GM18861 (cell line): ENCODE measurements at regions not wholly inside any gene's neighbourhood (a gene's known extent, or its start where the extent isn't known, plus 50 kb on each side); places are given as distances from the start of the nearest gene placed in this dataset.
"Not testable (repeated sequence)": the region's sequence is repeated elsewhere in the genome, so short reads cannot be mapped to it uniquely, and the experiment has no call there.

Experiments used
- ATAC-seq: cut with Tn5 transposase; IDR thresholded peaks from one replicate; pipeline ENCODE4 v1.9.1; 2021; ENCODE audit not compliant: unreplicated experiment

GRCh38 chr12:84502907-84503787 is 409.5 kb downstream of the SLC6A15 start:
- ATAC-seq = peak; percentile 83

DNA sequence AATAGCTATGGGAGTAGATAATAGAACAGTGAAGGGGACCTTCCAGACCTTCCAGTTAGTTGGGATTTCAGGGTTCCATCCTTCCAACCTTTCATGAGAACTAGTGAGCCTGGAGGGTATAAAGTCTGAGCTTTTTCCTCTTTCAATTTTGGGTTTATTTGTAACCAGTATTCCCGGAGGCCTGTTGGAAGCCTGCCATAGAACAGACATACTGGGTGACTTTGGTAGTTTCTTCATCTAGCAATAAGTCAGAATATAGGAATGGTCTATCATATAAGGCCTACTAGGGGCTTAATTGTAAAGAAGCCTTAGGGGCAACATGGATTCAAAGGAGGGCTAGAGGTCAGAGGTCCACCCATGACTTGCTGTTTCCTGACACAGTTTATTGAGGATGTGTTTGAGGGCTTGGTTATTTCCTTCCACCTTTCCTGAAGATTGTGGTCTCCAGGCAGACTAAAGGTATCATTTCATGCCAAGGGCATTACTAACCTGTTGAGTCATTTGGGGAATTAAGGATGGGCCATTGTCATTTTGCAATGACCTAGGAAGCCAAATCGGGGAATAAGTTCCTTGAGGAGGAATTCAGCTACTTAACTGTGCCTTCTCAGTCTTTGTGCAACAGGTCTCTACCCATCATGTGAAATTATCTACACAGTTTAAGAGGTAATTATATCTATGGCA is 410.3 kb downstream of the SLC6A15 start:
- no peak for ATAC-seq

DNA sequence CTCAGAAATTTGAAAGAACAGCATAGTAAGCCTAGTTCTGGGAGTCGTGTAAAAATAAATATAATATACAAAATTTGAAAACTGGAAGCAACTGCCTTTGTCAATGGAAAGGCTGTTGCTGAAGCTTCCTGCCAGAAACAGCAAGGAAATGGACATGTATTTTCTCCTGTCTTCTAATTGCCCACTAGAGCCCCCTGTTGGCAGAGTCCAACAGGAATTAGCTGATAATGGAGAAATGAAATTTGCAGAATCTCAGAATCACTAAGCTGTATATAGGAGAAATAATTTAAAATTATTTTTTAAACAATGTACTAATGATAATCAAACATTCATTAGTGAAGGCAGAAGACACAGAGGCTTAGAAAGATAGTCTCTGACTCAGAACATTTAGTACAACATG is 414.8 kb downstream of the SLC6A15 start:
- ATAC-seq = no peak

- no peak for ATAC-seq
Observed at GRCh38 chr12:84495711-84496110, 416.9 kb downstream of the SLC6A15 start.

- ATAC-seq = no peak
Observed at GRCh38 chr12:84492351-84492883, 420.2 kb downstream of the SLC6A15 start.

DNA sequence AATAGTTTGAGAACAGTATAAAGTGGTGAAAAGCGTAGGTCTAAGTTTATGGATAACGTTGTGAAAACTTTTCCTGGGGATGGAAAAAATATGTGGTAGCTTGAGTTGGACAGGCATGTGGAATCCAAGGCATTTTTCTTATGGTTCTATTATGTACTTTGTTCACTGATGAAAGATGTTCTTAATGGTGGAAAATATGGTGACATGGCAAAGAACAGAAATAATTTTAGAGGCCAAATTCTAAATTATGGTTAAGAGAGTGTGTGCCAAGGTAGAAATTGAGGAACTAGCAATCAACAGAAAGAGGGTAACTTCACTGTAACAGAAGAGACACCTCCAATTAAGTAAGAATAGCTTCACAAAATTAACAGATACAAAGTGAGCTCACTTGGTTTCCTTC is 427.8 kb downstream of the SLC6A15 start:
- ATAC-seq = no peak

- ATAC-seq = peak; percentile 70
Observed at GRCh38 chr12:84480803-84481202, 431.8 kb downstream of the SLC6A15 start.

DNA sequence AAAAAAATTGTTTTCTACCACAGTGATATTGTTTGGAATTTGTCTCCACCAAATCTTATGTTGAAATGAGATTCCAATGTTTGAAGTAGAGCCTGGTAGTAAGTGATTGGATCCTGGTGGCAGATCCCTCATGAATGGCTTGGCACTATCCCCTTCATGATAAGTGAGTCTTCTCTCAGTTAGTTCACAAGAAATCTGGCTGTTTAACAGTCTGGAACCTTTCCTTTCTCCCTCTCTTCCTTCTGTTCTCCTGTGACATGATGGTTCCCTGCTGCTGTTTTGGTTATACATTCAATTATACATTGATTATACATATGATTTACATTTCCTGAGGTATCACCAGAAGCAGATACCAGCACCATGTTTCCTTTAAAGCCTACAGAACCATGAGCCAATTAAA is 442.2 kb downstream of the SLC6A15 start:
- ATAC-seq = no peak

DNA sequence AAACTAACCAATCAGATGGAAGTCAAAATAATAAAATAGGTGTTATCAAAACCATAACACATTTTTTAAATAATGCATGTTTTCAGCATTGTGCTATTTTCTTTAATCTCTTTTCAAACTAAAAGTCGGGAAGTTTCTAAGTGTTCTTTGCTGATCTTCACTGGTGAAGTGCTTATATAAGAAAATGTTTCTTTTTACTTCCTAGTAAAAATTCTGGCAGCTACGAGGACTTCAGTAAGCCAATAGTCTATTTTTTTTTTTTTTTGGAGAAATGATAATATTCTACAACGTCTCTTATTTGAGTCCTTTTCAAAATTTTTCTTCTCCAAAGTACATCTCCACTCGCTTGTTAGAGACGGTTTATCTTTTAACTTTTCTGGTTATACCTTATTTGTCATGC is 448.0 kb downstream of the SLC6A15 start:
- no peak for ATAC-seq

DNA sequence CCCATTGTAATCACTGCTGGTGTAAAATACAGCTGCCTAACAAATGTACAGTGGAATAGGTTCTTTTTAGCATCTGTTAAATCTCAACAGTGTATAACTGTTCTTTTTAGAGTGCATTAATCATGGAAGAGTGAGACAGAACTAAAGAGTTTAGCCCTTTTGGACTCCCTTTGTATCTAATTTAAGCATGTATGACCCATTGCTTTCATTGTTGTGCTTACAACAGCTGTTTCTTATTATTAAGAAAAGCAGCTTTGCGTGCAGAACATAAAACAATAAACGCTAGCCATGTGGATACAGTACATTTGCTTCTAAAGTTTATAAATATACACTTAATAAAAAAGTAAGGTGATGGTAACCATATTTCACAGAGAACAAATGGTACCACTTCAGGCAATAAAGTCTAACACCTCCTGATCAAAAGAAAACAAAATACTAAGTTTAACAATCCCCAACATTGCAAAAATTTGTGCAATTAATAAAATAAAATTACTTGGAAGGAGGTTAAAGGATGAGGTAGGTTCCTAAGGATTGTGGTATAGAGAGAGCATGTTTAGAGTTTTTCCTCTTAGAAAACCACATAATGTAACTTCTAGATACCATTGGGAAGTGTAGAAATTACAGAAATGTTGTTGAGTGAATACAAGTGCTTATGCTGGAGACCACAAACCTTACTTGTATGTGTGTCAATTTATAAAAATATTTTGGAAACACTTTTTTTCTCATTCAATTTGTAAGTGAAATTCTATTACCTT is 448.7 kb downstream of the SLC6A15 start:
- ATAC-seq = no peak

DNA sequence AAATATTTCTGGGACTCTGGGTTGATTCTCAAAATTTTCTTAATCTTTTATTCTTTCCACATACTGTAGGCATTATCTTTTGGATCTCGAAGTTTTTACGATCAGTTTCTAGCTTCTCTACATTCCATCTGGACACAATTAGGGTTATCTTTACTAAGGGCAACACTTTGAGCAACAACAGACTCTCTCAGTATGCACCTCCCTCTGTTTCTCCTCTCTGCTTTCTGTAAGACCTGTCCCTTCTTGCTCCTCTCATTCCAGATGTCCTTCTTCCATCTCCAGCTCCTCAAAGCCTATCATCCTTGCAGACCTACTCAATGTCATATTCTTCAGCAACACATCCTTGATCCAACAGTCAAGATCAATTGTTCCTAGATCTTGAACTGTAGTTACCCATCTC is 457.0 kb downstream of the SLC6A15 start:
- no peak for ATAC-seq

DNA sequence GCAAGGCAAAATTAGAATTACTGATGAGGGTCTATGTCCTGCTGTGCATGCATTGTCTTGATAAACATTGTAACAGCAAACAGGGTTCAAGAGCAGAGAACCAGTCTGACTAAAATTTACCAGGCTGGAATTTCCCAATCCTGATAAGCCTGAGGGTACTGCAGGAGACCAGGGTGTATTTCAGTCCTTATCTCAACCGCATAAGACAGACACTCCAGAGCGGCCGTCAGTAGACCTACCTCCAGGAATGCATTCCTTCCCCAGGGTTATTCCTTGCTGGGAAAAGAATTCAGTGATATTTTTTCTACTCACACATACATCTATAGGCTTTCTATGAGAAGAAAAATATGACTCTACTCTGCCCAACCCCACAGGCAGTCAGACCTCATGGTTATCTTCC is 466.1 kb downstream of the SLC6A15 start:
- not testable (repeated sequence) for ATAC-seq

GRCh38 chr12:84436134-84436533 is 476.5 kb downstream of the SLC6A15 start:
- no peak for ATAC-seq

GRCh38 chr12:84435682-84436081 is 476.9 kb downstream of the SLC6A15 start:
- ATAC-seq = no peak

DNA sequence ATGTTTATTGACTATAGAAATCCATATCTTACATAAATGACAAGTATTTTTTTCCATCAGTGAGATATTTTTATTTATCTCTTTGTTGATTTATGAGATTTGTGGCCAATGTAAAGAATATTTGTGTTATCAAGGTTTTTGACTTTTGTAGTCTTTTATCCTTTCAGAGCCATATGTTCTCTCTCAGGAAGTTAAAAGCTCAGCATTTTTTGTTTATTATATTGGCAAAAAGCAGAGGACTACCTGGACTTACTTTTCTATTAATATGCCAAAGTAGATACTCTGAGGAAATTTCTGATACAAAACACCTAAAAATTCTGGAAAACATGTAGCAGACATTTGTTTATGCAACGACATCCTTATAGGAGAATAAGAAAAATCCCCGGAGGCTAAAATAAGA is 490.3 kb downstream of the SLC6A15 start:
- ATAC-seq = no peak

DNA sequence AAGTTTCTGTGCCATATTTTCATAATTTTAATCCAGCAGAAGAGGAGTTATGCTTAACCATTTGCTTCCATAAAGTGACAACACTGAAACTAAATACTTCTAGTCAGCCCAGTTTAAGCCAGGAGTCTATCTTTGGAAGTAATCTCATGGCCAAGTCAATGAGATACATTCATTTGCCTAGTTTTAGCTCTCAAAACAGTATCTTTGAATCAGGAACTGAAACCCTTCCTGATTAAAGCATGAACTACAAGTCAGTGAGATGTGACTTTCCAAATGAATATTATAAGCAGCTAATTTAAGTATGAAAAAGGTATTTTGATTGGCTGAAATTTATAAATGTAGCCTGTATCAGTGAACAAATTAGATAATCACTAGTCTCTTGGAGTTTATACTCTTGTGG is 491.5 kb downstream of the SLC6A15 start:
- ATAC-seq = peak; percentile 53

DNA sequence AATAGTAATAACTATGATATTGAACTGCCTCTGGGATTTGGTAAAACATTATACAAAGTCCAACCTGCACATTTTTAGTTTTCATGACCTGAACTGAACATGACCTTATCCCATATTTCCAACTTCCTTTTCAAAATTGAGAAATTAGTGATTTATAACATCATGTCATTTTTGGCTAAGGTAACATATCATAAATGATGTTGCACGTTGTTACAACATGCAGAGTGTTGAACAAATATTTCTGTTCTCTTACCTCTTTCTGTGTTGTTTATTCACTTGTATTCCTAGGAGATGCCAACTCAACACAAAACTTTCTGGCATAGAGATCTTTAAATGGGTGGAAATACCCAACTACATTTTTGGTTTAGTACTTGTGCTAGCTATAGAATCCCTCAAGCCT is 496.0 kb downstream of the SLC6A15 start:
- ATAC-seq = no peak

DNA sequence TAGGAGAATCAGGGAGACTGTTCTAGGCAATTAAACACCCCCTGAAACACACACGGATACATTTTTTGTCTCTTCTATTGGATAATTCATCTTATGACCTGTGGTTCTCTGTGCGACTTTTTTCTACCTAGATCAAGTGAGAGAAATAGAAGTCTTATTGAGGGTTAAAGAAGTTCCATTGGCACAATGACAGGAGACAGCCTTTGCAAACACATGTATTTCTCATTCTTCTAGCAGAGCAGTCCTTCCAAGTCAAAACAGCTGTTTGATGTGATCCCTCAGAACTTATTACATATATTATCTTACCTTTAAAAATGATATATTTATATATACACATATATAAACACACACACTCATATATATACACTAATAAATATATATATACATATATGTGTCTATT is 496.7 kb downstream of the SLC6A15 start:
- no peak for ATAC-seq

DNA sequence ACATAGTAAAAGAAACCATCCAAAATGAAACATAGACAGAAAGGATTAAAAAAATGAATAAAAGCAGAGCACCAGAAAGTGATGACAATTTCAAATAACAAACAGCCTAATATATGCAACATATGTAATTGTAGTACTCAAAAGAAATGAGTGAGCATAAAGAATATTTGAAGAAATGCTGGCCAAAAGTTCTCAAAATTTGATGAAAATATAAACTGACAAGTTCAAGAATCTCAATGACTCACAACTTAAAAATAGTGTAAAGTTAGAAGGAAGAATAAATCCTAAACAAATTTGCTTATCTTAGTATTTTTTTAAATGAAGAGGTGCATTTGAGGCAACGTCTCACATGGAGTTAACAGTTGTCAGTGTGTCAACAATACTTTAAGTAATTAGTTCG is 498.9 kb downstream of the SLC6A15 start:
- ATAC-seq = no peak

GRCh38 chr12:84412226-84412625 is 500.4 kb downstream of the SLC6A15 start:
- ATAC-seq = no peak

DNA sequence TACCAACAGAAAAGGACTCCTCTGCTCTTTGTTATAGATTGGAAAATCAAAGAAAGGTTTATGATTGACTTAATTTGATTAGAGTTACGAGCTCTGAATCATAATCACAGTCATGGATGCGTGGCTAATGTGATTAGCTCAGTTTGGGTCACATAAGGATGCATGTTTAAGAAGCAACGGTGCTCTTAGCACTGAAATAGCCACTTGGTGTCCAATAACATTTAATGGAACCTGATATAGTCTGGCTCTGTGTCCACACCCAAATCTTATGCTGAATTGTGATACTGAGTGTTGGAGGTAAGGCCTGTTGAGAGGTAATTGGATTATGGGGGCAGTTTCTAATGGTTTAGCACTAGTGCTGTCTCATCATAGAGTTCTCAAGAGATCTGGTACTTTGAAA is 501.6 kb downstream of the SLC6A15 start:
- ATAC-seq = no peak
